ENCODE measurements at regions not wholly inside any gene's neighbourhood (a gene's known extent, or its start where the extent isn't known, plus 50 kb on each side); places are given as distances from the start of the nearest gene placed in this dataset.

- DNase-seq (ENCODE audit: low read depth, low spot score) = no peak
- no peak overlapping the region for H3K27ac ChIP-seq
Observed at GRCh38 chr2:6525475-6525964, 340.2 kb downstream of the CMPK2 start.

DNA sequence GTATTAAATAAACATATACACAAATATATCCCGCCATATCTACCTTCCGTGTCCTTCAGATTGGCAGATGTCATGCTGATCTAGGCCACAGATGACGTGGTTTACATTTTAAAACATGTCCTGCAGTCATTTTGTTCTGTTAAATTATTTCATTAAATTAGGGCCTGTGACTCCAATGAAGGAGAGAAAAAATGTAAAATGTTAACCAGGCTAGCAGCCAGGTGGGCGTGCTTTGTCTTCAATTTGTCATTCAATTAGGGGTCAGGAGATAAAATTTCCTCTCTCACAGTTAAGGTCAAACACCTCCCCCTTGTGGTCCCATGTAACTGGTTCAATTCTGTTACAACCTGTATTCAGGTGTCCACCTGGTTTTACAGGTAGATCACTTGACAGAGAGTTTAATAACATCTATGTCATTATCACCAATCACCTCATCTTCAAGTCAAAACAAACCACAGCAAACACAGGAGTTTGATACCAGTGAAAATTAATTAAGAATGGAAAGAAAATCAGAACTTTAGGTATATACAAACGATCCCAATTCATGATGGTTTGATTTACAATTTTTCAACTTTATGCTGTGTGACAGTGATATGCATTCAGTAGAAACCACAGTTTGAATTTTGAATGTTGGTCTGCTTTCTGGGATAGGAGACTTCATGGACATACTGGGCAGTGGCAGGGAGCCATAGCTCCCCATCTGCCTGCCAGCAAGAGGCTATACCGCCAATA is 339.4 kb downstream of the CMPK2 start:
- no peak for DNase-seq (ENCODE audit: low read depth, low spot score)
- H3K27ac ChIP-seq = no peak overlapping the region

DNA sequence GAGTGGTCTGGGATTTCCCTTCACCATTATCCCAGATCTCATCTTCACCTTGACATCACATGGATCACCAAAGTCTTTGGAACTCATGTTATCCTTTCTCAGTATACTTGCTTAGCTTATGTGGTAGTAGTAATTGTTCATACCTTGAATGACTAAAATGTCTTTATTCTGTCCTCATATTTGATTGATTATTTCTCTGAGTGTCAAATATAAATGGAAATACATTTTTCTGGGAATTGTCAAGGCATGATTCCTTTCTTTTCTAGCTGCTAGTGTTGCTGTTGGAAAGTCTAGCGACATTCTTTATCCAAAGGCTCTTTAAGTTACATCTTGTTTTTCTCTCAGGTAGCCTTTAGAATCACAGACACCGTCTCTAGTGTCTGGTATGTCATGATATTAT is 334.4 kb downstream of the CMPK2 start:
- no peak overlapping the region for H3K27ac ChIP-seq
- DNase-seq (ENCODE audit: low read depth, low spot score) = no peak

DNA sequence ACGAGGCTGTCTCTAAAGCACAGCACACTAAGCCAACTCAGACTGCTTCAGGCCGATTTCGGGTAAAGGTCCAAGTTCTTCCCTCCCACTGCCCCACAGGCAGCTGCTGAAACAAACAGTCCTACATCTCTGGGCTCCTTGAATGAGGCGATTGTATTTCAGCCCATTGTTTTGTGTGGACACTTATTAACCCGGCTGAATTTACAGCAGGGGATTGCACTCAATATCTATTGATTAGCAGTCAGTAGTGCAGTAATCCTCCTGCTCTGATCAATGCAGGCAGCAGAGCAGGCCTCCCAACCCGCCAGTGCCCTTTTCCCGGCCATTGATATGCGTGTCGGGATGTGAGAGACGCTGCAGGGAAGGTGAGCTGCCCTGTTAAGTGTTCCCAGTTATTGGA is 330.1 kb downstream of the CMPK2 start:
- no peak overlapping the region for H3K27ac ChIP-seq
- DNase-seq (ENCODE audit: low read depth, low spot score) = no peak

GRCh38 chr2:6538607-6539006 is 327.1 kb downstream of the CMPK2 start:
- H3K27ac ChIP-seq = no peak overlapping the region
- DNase-seq (ENCODE audit: low read depth, low spot score) = no peak

DNA sequence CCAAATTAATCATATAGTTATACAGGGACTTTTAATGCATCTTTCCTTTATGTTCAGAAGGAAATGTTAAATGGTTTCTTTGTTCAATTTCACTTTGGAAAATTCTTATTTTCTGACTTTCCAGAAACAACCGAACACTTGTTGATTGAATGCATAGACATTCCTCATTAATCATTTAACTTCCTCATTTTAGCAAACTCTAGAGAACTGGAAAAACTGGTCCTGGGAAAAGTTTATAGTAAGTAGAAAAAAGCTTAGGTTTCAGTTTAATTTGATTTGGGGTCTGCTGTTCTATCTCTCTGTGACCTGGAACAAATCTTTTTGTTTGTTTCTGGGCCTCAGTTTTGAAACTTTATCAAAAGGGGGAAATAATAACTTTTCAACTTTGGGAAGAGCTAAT is 320.4 kb downstream of the CMPK2 start:
- no peak for DNase-seq (ENCODE audit: low read depth, low spot score)
- peak overlapping the region; percentile 51 for H3K27ac ChIP-seq

DNA sequence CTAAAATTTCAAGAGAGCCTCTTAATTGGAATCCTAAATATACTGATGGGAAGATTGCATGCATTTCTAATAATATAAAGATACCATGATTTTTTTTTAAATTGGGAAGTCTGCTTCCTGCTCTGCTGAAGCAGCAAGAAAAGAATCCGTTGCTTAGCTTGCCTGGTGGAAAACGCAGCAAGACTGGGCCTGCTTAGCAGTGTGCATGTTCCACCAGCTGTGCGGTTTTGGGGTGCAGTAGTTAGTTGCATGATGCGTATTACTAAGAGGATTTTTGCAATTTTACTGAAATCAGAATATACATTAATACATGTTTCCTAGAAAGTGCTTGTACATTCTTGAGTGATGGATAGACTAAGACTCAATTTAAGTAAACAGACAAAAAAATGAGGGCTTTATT is 319.9 kb downstream of the CMPK2 start:
- H3K27ac ChIP-seq = peak overlapping the region; percentile 51
- DNase-seq (ENCODE audit: low read depth, low spot score) = peak; percentile 45

- no peak overlapping the region for H3K27ac ChIP-seq
- DNase-seq (ENCODE audit: low read depth, low spot score) = no peak
Observed at GRCh38 chr2:6554466-6554865, 311.2 kb downstream of the CMPK2 start.

DNA sequence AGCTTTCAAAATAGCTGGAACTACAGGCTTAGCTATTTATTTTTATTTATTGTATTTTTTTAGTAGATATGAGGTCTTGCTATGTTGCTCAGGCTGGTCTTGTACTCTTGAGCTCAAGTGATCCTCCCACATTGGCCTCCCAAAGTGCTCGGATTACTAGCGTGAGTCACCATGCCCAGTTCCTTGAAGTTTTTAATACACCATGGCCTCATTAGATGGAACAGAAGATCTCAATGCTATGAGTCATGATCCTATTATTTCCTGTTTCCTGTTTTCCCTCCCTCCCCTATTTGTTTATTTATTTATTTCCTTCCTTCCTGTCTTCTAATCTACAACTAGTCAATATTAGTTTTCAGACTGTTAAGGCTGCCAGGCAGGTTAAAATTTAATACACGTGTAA is 309.0 kb downstream of the CMPK2 start:
- peak; percentile 54 for DNase-seq (ENCODE audit: low read depth, low spot score)
- peak overlapping the region; percentile 64 for H3K27ac ChIP-seq

GRCh38 chr2:6557737-6558136 is 308.0 kb downstream of the CMPK2 start:
- peak overlapping the region; percentile 64 for H3K27ac ChIP-seq
- no peak for DNase-seq (ENCODE audit: low read depth, low spot score)

DNA sequence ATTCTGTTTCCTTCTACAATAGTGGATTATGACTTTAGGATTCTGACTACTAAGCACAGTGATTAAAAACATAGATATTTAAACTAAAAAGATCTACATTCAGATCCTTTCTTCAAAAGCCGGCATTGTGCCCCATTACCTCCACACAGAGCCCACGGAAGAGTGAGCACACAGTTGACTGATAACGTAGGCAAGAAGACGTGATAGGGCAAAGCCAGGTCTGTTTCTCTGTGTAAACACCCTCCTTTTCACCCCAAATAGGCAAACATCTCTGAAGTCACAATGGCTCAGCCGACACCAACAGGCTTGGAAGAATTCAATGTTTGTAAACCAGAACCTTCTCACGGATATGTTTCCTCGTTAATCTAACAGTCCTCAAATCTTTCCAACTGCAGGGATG is 302.9 kb downstream of the CMPK2 start:
- no peak overlapping the region for H3K27ac ChIP-seq
- no peak for DNase-seq (ENCODE audit: low read depth, low spot score)

DNA sequence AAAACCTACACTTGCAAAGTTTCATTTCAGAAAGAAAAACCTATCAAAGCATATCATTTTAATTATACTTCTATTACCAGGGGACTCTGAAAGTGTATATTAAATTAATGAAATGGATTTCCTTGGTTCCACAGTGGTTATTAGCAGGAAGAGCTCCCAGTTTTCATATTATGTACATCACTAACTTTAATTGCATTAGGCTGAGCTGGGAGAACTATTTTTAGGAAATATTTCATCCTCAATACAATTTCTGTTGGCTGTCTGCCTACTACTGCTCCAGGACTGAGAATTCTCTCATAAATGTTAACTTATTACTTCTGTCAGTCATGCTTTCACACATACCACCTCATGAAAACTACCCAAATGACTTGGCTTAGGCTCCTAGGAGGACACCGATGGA is 301.4 kb downstream of the CMPK2 start:
- DNase-seq (ENCODE audit: low read depth, low spot score) = no peak
- no peak overlapping the region for H3K27ac ChIP-seq

- H3K27ac ChIP-seq = no peak overlapping the region
- no peak for DNase-seq (ENCODE audit: low read depth, low spot score)
Observed at GRCh38 chr2:6574121-6574520, 291.6 kb downstream of the CMPK2 start.

DNA sequence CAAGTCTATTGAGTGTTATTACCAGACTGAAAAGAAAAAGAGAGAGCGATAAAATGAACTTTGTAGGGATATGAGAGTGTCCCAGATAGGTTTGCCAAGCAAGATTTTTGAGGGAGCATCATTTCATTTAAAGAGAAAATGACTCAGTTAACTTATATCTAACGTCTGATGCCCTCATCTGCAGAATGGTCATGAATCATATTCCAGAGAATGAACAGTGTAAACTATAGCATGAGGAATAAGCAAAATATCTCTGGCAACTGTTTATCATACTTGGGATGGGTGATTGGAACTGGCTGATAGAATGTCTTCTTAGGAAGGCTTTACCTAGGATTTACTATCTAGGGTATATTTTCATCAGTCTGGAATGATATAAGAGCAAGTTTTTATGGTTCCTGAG is 289.4 kb downstream of the CMPK2 start:
- no peak for DNase-seq (ENCODE audit: low read depth, low spot score)
- H3K27ac ChIP-seq = no peak overlapping the region

GRCh38 chr2:6577960-6578359 is 287.7 kb downstream of the CMPK2 start:
- no peak overlapping the region for H3K27ac ChIP-seq
- no peak for DNase-seq (ENCODE audit: low read depth, low spot score)

DNA sequence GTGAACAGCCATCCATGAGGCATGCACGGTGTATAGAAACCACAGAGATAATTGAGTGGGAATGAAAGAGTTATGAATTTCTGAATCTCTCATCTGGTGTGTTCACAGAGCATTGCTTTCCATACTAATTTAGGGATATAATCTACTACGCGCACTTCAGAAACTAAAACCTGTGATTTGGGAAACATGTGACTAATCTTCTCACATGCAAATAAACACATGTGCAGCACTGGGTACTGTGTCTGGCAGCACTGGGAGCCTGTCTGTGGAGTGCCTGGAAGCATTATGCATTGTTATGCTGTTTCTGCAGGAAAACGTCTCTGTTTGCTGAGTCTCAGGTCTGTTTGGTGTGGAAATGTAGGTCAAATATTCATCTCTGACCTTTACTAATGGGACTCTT is 287.3 kb downstream of the CMPK2 start:
- H3K27ac ChIP-seq = no peak overlapping the region
- no peak for DNase-seq (ENCODE audit: low read depth, low spot score)

DNA sequence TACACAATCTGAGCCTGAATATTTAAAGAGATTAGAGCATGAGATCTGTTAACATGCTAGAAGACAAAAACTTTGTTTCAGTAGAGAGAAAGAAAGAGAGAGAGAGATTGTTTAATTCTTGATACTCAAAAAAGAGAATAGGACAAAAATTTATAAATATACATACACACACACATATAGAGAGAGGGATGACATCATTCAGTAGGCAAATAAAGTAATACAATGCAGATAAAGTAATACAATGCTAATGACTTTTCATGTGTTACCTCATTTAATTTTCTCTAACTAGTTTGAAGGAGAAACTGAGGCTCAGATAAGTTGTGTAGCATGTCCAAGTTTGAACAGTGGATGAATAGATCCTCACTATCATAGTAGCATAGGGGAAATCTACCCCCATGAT is 286.4 kb downstream of the CMPK2 start:
- no peak for DNase-seq (ENCODE audit: low read depth, low spot score)
- no peak overlapping the region for H3K27ac ChIP-seq

DNA sequence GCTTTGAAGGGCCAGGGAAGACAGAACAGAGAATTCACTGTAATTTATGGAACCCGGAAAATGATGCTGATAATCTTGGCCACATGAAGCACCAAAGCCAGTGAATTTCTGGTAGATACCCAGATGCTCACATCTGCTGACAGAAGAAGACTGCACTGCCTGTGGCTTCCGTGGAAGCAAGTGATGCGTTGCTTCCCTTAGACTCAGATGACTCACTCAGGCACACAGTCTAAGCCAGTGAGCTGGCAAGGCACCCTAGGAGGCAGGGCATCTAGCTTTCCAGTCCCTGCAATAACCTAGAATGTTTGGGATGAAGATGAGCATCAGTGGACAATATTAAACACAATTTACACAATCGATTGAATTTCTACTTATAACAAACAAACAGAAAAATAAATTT is 284.7 kb downstream of the CMPK2 start:
- DNase-seq (ENCODE audit: low read depth, low spot score) = peak; percentile 14

DNA sequence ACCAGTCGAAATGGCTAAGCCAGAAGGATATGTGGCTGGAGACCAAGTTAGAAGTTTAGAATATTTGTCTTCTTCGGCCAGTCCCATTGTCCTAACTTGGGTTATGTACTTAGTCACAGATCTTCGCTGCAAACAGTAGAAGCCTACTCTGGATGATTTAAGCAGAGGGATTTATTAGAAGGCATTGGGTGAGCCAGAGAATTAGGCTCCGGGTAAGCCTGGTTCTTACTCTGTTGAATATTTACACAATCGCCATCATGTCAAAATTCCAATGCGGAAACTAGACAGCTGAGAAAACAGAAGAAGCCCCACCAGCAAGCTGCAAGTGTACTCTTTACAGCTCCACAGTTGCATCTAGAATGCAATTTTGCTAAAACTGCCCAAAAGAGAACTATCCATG is 276.6 kb downstream of the CMPK2 start:
- DNase-seq (ENCODE audit: low read depth, low spot score) = no peak
- H3K27ac ChIP-seq = no peak overlapping the region

More for the DNA sequence above, 284.7 kb downstream of the CMPK2 start:
- H3K27ac ChIP-seq = no peak overlapping the region

GRCh38 chr2:6590442-6590841 is 275.3 kb downstream of the CMPK2 start:
- DNase-seq (ENCODE audit: low read depth, low spot score) = no peak
- no peak overlapping the region for H3K27ac ChIP-seq

- no peak for DNase-seq (ENCODE audit: low read depth, low spot score)
- H3K27ac ChIP-seq = no peak overlapping the region
Observed at GRCh38 chr2:6602471-6602870, 263.2 kb downstream of the CMPK2 start.

DNA sequence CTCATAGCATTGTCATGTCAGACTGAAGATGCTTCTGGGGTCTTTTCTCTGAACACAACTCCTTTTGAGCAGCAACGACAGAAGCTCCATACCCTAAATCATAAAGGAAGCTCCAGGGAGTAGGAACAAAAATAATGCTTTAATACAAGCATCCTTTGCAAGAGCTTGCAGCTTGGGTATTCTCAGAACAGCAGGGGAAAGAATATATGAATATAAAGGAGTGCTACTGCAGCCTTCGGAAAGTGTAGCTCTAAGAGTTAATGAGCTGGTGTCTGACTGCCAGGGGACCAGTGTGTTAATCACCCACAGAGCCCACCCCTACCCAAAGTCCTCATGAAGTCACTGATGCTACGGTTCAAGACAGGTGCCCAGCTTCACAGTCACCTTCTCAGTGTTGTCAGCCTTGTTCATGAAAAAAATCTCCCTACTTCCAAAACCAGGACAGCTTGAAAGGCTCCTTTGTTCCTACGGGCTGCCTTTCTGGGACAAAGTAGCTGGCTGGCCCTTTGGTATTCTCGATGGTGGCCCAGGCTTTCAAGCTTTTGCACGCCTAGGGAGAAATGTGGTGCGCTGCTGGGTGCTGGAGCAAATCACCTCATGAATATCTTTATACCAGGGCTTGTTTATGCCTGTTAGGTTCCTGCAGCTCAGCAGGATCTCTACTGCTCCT is 259.7 kb downstream of the CMPK2 start:
- DNase-seq (ENCODE audit: low read depth, low spot score) = no peak
- H3K27ac ChIP-seq = no peak overlapping the region
